ENCODE measurements at regions not wholly inside any gene's neighbourhood (a gene's known extent, or its start where the extent isn't known, plus 50 kb on each side); places are given as distances from the start of the nearest gene placed in this dataset.
"Not testable (repeated sequence)": the region's sequence is repeated elsewhere in the genome, so short reads cannot be mapped to it uniquely, and the experiment has no call there.

GRCh38 chr15:59764775-59765174, 75.7 kb upstream of the BNIP2 start:
- peak in 1 of 2 experiments; percentile 10 for DNase-seq

DNA sequence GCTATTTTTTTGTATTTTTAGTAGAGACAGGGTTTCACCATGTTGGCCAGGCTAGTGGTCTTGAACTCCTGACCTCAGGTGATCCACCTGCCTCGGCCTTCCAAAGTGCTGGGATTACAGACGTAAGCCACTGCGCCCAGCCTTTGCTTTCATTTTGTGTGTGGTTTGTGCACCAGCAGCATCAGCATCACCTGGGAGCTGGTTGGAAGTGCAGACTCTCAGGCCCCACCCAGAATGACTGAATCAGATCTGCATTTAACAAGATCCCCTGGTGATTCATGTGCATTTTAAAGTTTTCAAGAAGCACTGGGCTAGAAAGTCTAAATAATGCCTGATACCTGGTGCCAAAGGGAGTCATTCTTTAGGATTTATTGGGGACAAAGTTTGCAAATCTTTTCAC, 73.4 kb upstream of the BNIP2 start:
- no peak for DNase-seq

DNA sequence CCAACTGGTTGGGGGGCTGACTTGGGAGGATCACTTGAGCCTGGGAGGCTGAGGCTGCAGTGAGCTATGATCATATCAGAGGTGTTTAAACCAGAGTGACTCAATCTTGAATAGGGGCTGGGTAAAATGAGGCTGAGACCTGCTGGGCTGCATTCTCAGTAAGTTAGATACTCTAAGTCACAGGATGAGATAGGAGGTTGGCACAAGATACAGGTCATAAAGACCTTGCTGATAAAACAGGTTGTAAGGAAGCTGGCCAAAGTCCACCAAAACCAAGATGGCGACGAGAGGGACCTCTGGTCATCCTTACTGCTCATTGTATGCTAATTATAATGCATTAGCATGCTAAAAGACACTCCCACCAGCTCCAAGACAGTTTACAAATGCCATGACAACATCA, 71.1 kb upstream of the BNIP2 start:
- DNase-seq = not testable (repeated sequence)

DNA sequence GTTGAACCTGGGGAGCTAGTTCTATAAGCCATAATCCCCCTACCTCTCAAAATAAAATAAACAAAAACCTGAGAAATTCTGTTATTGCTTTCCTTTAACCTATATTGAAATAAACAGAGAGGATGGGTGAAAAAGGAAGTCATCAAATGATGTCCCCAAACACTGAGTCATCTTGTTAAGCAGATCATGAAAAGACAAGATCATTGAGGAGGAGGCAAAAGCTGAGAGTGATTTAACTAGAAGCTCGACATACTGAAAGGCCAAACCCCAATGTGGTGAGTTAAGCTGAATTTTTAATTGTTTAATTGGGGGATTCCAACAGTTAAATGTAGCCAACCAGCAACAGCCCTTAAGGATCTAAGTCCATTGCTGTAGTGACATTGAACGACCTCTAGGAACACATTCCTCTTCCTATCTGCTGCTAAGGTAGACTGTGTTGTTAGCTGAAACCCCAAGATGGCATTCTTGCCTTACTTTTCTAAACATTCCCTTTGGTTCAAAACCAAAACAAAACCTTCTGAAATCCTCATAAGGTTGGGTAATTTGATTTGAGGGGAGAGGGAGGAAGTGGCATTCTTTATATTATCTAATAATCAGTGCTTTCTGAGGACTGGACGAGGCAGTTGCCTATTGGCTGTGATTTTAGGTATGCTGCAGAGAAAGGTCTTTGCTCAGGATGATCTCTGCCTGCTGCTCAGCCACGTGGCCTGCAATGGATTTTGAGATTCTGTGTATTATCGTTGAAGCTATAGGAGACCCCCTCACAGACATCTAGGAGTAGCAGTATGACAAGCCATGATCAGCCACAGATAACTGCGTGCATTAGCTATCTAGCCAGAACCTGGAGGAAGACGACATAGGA, 62.7 kb upstream of the BNIP2 start:
- DNase-seq = peak in 1 of 2 experiments; percentile 14

GRCh38 chr15:59746777-59747176, 57.7 kb upstream of the BNIP2 start:
- peak; percentile 12 to 61 for DNase-seq

DNA sequence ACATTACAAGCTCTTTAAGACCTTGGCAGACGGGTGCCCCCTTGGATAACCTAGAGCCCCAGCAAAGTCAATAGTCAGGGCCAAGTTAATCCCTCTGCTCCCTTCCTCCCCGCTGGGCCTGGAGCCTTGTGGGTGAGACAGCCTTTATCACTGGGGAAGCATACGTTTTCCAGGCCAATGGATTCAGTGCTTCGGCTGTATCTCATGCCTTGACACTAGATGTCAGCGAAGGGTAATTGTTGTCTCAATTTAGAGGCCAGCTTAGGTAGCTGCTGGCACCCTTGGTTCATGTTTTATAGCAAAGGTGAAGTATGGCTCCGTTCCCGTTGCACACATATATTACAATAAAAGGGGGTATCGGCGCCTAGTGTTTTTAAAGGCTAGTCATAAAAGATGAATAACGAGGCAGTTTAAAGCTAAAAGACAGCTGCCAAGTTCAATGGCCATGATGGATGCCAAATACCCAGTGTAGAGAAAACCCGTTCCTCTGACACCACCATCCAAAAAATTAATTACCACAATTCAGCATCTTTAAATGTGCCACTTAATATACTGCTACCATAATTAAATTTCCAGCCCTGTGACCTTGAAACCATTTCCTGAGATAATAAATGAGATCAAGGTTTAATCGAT, 52.3 kb upstream of the BNIP2 start:
- peak; percentile 52 to 80 for DNase-seq

DNA sequence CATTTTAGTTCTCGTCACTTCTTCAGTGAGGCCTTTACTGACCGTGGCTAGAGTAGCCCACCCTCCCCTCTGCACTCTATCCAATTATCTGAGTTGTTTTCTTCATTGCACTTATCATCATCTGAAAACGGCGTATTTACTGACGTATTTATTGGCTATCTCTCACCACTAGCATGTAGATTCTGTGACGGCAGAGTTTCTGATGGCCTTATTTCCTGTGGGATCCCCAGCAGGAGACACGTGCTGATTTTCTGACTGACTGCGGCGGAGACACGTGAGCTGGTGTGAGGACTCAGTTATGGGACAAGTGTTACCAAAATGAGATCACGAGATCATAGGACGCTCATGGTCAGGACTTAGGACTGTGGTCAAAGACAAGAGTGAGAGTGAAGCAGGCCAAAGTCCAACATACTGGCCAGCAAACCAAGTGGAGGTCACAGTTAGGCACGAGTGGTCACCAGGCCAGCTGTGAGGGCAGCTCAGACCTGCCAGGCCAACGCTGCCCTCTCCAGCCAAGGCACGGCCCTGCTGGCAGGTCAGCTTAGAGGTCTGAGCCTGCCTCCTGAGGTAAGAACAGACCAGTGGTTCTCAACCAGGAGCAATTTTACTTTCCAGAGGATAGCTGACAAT, 50.6 kb upstream of the BNIP2 start:
- DNase-seq = no peak

Measured in NCI-H526 (cell line).